ENCODE measurements at regions not wholly inside any gene's neighbourhood (a gene's known extent, or its start where the extent isn't known, plus 50 kb on each side); places are given as distances from the start of the nearest gene placed in this dataset.

- Histone ChIP-seq H3K4me1 (replicated peaks in 1 of 2; ENCODE audit: control insufficient read depth in 2 of 2, insufficient read depth in 2 of 2, low read length in 2 of 2) (peaks cover 39 to 43% of the 10 kb centered on the region in 2 experiments), H3K4me2 (ENCODE audit: insufficient read depth, low read length) (no peak overlapping the region), H3K27ac (ENCODE audit: extremely low read depth, low read depth, low read length) (no peak overlapping the region), H3K36me3 (ENCODE audit: control insufficient read depth, insufficient read depth, low read length) (peaks cover 2% of the 10 kb centered on the region; the same call in 1 of the 3 replicates), H3K9ac (ENCODE audit: insufficient read depth in 1 of 2, low read depth in 2 of 2, low read length in 2 of 2) (no peak overlapping the region), H3K9me1 (ENCODE audit: control insufficient read depth, insufficient read depth, low read length) (no peaks in the 10 kb centered on the region), H2AFZ (ENCODE audit: low read depth, low read length) (no peak overlapping the region), H4K20me1 (replicated peaks; ENCODE audit: control insufficient read depth, insufficient read depth, low read length) (no peaks in the 10 kb centered on the region), H3K9me3 (replicated peaks; ENCODE audit: control insufficient read depth, insufficient read depth, low read depth, low read length) (peaks cover 2% of the 10 kb centered on the region; the same call in 1 of the 2 replicates), H3K27me3 (ENCODE audit: control insufficient read depth in 2 of 2, insufficient read depth in 2 of 2, low read length in 2 of 2) (no peaks in the 10 kb centered on the region), H3K79me2 (ENCODE audit: control insufficient read depth, insufficient read depth, low read length) (peaks cover 28% of the 10 kb centered on the region), H3K4me3 (no peak overlapping the region)
- no peak for FAIRE-seq
- intact Hi-C loops (cut with micrococcal nuclease): no loop called here
- 85% methylated on average over 2 of the region's 2 CpGs for WGBS (ENCODE audit: insufficient coverage, low coverage, missing lambda C conversion rate)
- ATAC-seq: no peak
- ChIA-PET POLR2A (interaction anchor here (0.5 to 1.7 kb wide), 4 partner anchors 9 to 67 kb away, joined by 3 to 7 read pairs (median 5); no protein-coding TSS in a partner anchor), CTCF (ENCODE audit: low intra/inter-chr PET ratio) (no interaction called here)
- no peak for DNase-seq (ENCODE audit: extremely low read depth in 1 of 4, low spot score in 3 of 4)
- TF ChIP-seq ZNF263 (CRISPR knock-in tag; IDR thresholded peaks at IDR 0.05; ENCODE audit: borderline replicate concordance) (no peak), FOXP1 (CRISPR knock-in tag; IDR thresholded peaks at IDR 0.05) (no peak)
- no TSS peak for BruUV-seq (replicated peaks)
- in situ Hi-C loops (cut with MboI): no loop called here
Measured at GRCh38 chr3:196147116-196147515, 64.1 kb downstream of the ZDHHC19 start.

- no peaks in the 10 kb centered on the region for H3K9me1 ChIP-seq (ENCODE audit: control insufficient read depth, insufficient read depth, low read length)
- peaks cover 41% of the 10 kb centered on the region for H3K79me2 ChIP-seq (ENCODE audit: control insufficient read depth, insufficient read depth, low read length)
- H3K4me1 ChIP-seq (replicated peaks in 1 of 2; ENCODE audit: control insufficient read depth in 2 of 2, insufficient read depth in 2 of 2, low read length in 2 of 2): peaks cover 53 to 58% of the 10 kb centered on the region in 2 experiments
- peak overlapping the region; percentile 65 for H3K4me2 ChIP-seq (ENCODE audit: insufficient read depth, low read length)
- POLR2A ChIA-PET: interaction anchor here (0.6 to 10.0 kb wide), 16 partner anchors 7 to 99 kb away, joined by 3 to 103 read pairs (median 4); no protein-coding TSS in a partner anchor
- peaks cover 2% of the 10 kb centered on the region; the same call in 1 of the 2 replicates for H3K9me3 ChIP-seq (replicated peaks; ENCODE audit: control insufficient read depth, insufficient read depth, low read depth, low read length)
- H3K27me3 ChIP-seq (ENCODE audit: control insufficient read depth in 2 of 2, insufficient read depth in 2 of 2, low read length in 2 of 2): no peaks in the 10 kb centered on the region
- no peak overlapping the region for H3K4me3 ChIP-seq
- ATAC-seq: peak; percentile 58
- 0 out of 2 replicates have a peak overlapping the region, but pooled peaks have one; percentile 46 for H2AFZ ChIP-seq (ENCODE audit: low read depth, low read length)
- peak overlapping the region in 1 of 2 experiments; percentile 54; a peak in 2 of 4 replicates for H3K9ac ChIP-seq (ENCODE audit: insufficient read depth in 1 of 2, low read depth in 2 of 2, low read length in 2 of 2)
- H3K27ac ChIP-seq (ENCODE audit: extremely low read depth, low read depth, low read length): peak overlapping the region; percentile 81
- no TSS peak for BruUV-seq (replicated peaks)
- CTCF ChIA-PET (ENCODE audit: low intra/inter-chr PET ratio): interaction anchor here (0.5 kb wide), 1 partner anchor 49 kb away, joined by 4 read pairs; no protein-coding TSS in a partner anchor
- H3K36me3 ChIP-seq (ENCODE audit: control insufficient read depth, insufficient read depth, low read length): peaks cover 2% of the 10 kb centered on the region; the same call in 1 of the 3 replicates
- DNase-seq (ENCODE audit: extremely low read depth in 1 of 4, low spot score in 3 of 4): peak in 2 of 4 experiments; percentile 69 to 80
- in situ Hi-C loops (cut with MboI) (no loop called here), intact Hi-C loops (cut with micrococcal nuclease) (no loop called here)
- 47% methylated on average over 14 of the region's 18 CpGs for WGBS (ENCODE audit: insufficient coverage, low coverage, missing lambda C conversion rate)
- H4K20me1 ChIP-seq (replicated peaks; ENCODE audit: control insufficient read depth, insufficient read depth, low read length): no peaks in the 10 kb centered on the region
- FAIRE-seq: peak; percentile 81
- TF ChIP-seq, protein P1, sequence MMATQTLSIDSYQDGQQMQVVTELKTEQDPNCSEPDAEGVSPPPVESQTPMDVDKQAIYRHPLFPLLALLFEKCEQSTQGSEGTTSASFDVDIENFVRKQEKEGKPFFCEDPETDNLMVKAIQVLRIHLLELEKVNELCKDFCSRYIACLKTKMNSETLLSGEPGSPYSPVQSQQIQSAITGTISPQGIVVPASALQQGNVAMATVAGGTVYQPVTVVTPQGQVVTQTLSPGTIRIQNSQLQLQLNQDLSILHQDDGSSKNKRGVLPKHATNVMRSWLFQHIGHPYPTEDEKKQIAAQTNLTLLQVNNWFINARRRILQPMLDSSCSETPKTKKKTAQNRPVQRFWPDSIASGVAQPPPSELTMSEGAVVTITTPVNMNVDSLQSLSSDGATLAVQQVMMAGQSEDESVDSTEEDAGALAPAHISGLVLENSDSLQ (IDR thresholded peaks at IDR 0.05): peak; percentile 84
- TF ChIP-seq CHD4 (IDR thresholded peaks at IDR 0.05; ENCODE audit: insufficient read depth, insufficient replicate concordance, low read depth, low read length, poor library complexity, severe bottlenecking) (no peak), SMARCE1 (IDR thresholded peaks at IDR 0.05) (peak; percentile 38; the same call in 1 of the 2 replicates), ZNF197 (CRISPR knock-in tag; IDR thresholded peaks at IDR 0.05; ENCODE audit: low read depth) (0 out of 2 replicates have a peak, but pooled peaks have one; percentile 35), POLR3G (IDR thresholded peaks at IDR 0.05; ENCODE audit: extremely low read depth, insufficient read length, insufficient replicate concordance) (no peak), TEAD1 (CRISPR knock-in tag; IDR thresholded peaks at IDR 0.05) (0 out of 4 replicates have a peak, but pooled peaks of 1 of the 2 experiments have one; percentile 20), PRPF4 (IDR thresholded peaks at IDR 0.05; ENCODE audit: insufficient read depth, low read depth, low read length, poor library complexity, severe bottlenecking) (no peak), KLF16 (IDR thresholded peaks at IDR 0.05) (no peak)
- TF ChIP-seq, protein P2, sequence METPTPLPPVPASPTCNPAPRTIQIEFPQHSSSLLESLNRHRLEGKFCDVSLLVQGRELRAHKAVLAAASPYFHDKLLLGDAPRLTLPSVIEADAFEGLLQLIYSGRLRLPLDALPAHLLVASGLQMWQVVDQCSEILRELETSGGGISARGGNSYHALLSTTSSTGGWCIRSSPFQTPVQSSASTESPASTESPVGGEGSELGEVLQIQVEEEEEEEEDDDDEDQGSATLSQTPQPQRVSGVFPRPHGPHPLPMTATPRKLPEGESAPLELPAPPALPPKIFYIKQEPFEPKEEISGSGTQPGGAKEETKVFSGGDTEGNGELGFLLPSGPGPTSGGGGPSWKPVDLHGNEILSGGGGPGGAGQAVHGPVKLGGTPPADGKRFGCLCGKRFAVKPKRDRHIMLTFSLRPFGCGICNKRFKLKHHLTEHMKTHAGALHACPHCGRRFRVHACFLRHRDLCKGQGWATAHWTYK (CRISPR knock-in tag; IDR thresholded peaks at IDR 0.05): 0 out of 2 replicates have a peak, but pooled peaks have one; percentile 17
Measured at GRCh38 chr3:196145468-196146262, 63.8 kb upstream of the TFRC start.

All from K562 (cell line).